Testis (tissue), 2 donors: ENCODE measurements at regions not wholly inside any gene's neighbourhood (a gene's known extent, or its start where the extent isn't known, plus 50 kb on each side); places are given as distances from the start of the nearest gene placed in this dataset.

Experiments used
- DNase-seq: peaks from one replicate; pipeline ENCODE4 v3.0.0-alpha.2; 2019
- H3K27ac ChIP-seq, 2 donors: fragments of 200-600 bp; sonication (generic); one replicate each; pipeline ENCODE4 v1.5.1; 2019
- H3K27me3 ChIP-seq: fragments of 200-600 bp; sonication (generic); one replicate; pipeline ENCODE4 v1.5.1; 2019
- H3K36me3 ChIP-seq: fragments of 200-600 bp; sonication (generic); one replicate; pipeline ENCODE4 v1.5.1; 2017; ENCODE audit warnings: low read depth; ENCODE audit errors: missing control alignments
- H3K4me1 ChIP-seq: fragments of 200-600 bp; sonication (generic); one replicate; pipeline ENCODE4 v1.5.1; 2019
- H3K4me3 ChIP-seq, 2 donors: fragments of 200-600 bp; sonication (generic); one replicate each; pipeline ENCODE4 v1.5.1; 2017 to 2019
- H3K9me3 ChIP-seq: fragments of 200-600 bp; sonication (generic); one replicate; pipeline ENCODE4 v1.5.1; 2017
- POLR2A ChIP-seq: fragments of 450-650 bp; IDR thresholded peaks from one replicate; pipeline ENCODE4 v1.6.1; 2017; ENCODE audit warnings: antibody characterized with exemption, mild to moderate bottlenecking, moderate library complexity
- WGBS, 2 donors: methylation state at CpG; one replicate each; pipeline ENCODE4 v1.1.5; 2018; 5-methylcytosine and 5-hydroxymethylcytosine counted together
- intact Hi-C: fragments of 100-400 bp; cut with DNase I; formaldehyde crosslinking; loops from one replicate; pipeline ENCODE4 v1.15.1; 2023; ENCODE audit warnings: low total_unique reads
- TF ChIP-seq, protein P1 (sequence below), 3 experiments: fragments of 450-650 bp in 2 of 3; fragments of 200-600 bp in 1 of 3; sonication (generic) in 1 of 3; IDR thresholded peaks; one replicate each; pipeline ENCODE4 v1.5.1; 2016 to 2019; ENCODE audit warnings: antibody characterized with exemption in 3 of 3, mild to moderate bottlenecking in 2 of 3, moderate library complexity in 1 of 3

- H3K27ac ChIP-seq: no peak overlapping the region
These were observed 444.2 kb downstream of the SQOR start for GRCh38 chr15:46079046-46079445.

GRCh38 chr15:46080016-46080415 is 445.2 kb downstream of the SQOR start:
- Histone ChIP-seq H3K27me3 (no peaks in the 10 kb centered on the region), H3K4me1 (no peaks in the 10 kb centered on the region), H3K36me3 (no peaks in the 10 kb centered on the region), H3K27ac (no peak overlapping the region), H3K9me3 (no peaks in the 10 kb centered on the region), H3K4me3 (no peak overlapping the region)
- peak; percentile 21 for DNase-seq
- WGBS, 2 donors: 8 to 19% methylated on average over 7 of the region's 7 CpGs
- intact Hi-C loops: no loop called here
- TF ChIP-seq POLR2A: no peak
- TF ChIP-seq, protein P1, sequence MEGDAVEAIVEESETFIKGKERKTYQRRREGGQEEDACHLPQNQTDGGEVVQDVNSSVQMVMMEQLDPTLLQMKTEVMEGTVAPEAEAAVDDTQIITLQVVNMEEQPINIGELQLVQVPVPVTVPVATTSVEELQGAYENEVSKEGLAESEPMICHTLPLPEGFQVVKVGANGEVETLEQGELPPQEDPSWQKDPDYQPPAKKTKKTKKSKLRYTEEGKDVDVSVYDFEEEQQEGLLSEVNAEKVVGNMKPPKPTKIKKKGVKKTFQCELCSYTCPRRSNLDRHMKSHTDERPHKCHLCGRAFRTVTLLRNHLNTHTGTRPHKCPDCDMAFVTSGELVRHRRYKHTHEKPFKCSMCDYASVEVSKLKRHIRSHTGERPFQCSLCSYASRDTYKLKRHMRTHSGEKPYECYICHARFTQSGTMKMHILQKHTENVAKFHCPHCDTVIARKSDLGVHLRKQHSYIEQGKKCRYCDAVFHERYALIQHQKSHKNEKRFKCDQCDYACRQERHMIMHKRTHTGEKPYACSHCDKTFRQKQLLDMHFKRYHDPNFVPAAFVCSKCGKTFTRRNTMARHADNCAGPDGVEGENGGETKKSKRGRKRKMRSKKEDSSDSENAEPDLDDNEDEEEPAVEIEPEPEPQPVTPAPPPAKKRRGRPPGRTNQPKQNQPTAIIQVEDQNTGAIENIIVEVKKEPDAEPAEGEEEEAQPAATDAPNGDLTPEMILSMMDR (IDR thresholded peaks at IDR 0.05): no peak

More at GRCh38 chr15:46079046-46079445, 444.2 kb downstream of the SQOR start:
- 86 to 98% methylated on average over 3 of the region's 3 CpGs for WGBS, 2 donors
- Histone ChIP-seq H3K4me1 (no peaks in the 10 kb centered on the region), H3K27me3 (no peaks in the 10 kb centered on the region), H3K4me3 (no peak overlapping the region), H3K9me3 (no peaks in the 10 kb centered on the region), H3K36me3 (no peaks in the 10 kb centered on the region)
- intact Hi-C loops: no loop called here
- DNase-seq: no peak
- TF ChIP-seq POLR2A: no peak
- TF ChIP-seq, protein P1 (IDR thresholded peaks at IDR 0.05): no peak

GRCh38 chr15:46088486-46089445 is 453.9 kb downstream of the SQOR start:
- no peak overlapping the region for H3K4me3 ChIP-seq
- H3K27ac ChIP-seq: no peak overlapping the region
- H3K9me3 ChIP-seq: no peaks in the 10 kb centered on the region
- TF ChIP-seq, protein P1 (IDR thresholded peaks at IDR 0.05): no peak
- H3K36me3 ChIP-seq: no peaks in the 10 kb centered on the region
- intact Hi-C loops: no loop called here
- 92 to 95% methylated on average over 3 of the region's 3 CpGs for whole genome bisulfite sequencing, 2 donors
- no peaks in the 10 kb centered on the region for H3K4me1 ChIP-seq
- no peak for DNase-seq
- no peaks in the 10 kb centered on the region for H3K27me3 ChIP-seq

DNA sequence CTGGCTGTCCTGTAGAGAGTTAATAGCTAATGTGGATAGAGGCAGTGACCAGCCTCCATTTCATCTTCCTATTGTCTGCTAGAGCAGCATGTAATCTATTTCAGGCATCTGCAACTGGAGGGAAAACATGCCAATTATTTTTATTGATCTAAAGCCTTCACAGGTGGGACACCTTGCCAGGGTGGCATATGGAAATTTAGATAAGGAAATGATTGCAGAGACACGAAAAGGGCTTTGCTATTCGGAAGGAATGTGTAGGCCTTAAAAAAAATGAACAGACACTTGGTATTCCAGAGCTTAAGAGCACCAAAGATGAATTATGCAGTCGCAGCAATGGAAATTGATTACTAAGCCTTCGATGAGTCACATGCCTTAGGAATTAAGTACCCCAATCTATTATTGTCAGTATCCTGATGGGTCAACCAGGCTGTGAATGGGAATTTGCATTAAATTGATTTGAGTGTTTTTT is 454.7 kb downstream of the SQOR start:
- intact Hi-C loops: no loop called here
- Histone ChIP-seq H3K27ac (no peak overlapping the region), H3K27me3 (no peaks in the 10 kb centered on the region), H3K4me1 (no peaks in the 10 kb centered on the region), H3K36me3 (no peaks in the 10 kb centered on the region), H3K9me3 (no peaks in the 10 kb centered on the region), H3K4me3 (no peak overlapping the region)
- WGBS, 2 donors: 79 to 89% methylated on average over 4 of the region's 4 CpGs
- TF ChIP-seq POLR2A: no peak
- TF ChIP-seq, protein P1 (IDR thresholded peaks at IDR 0.05): no peak
- no peak for DNase-seq
